ENCODE measurements at regions not wholly inside any gene's neighbourhood (a gene's known extent, or its start where the extent isn't known, plus 50 kb on each side); places are given as distances from the start of the nearest gene placed in this dataset.

- ATAC-seq (ENCODE audit: low read depth) (peak; percentile 21; the same call in 2 of the 3 replicates), DNase-seq (ENCODE audit: low spot score) (no peak)
- H3K27ac ChIP-seq (ENCODE audit: poor library complexity, severe bottlenecking) = peak overlapping the region; percentile 93
- H3K4me1 ChIP-seq (ENCODE audit: insufficient read depth, poor library complexity, severe bottlenecking) = peaks cover 32% of the 10 kb centered on the region
- H3K27me3 ChIP-seq (ENCODE audit: insufficient read depth, poor library complexity, severe bottlenecking) = no peaks in the 10 kb centered on the region
- TF ChIP-seq CTCF (IDR thresholded peaks at IDR 0.05; ENCODE audit: poor library complexity, severe bottlenecking) = no peak
- no peak overlapping the region for H3K4me3 ChIP-seq (ENCODE audit: severe bottlenecking)
- peaks cover 32% of the 10 kb centered on the region for H3K36me3 ChIP-seq (ENCODE audit: low read depth)
- H3K9me3 ChIP-seq (ENCODE audit: severe bottlenecking) = no peaks in the 10 kb centered on the region
Measured at GRCh38 chr3:48086705-48087104, 70.5 kb upstream of the MAP4 start.

GRCh38 chr3:48084929-48085328 lies 68.7 kb upstream of the MAP4 start:
- Histone ChIP-seq H3K36me3 (ENCODE audit: low read depth) (peaks cover 49% of the 10 kb centered on the region), H3K4me3 (ENCODE audit: severe bottlenecking) (no peak overlapping the region), H3K27me3 (ENCODE audit: insufficient read depth, poor library complexity, severe bottlenecking) (no peaks in the 10 kb centered on the region), H3K9me3 (ENCODE audit: severe bottlenecking) (no peaks in the 10 kb centered on the region), H3K4me1 (ENCODE audit: insufficient read depth, poor library complexity, severe bottlenecking) (peaks cover 34% of the 10 kb centered on the region), H3K27ac (ENCODE audit: poor library complexity, severe bottlenecking) (peak overlapping the region; percentile 93)
- TF ChIP-seq CTCF (IDR thresholded peaks at IDR 0.05; ENCODE audit: poor library complexity, severe bottlenecking) = no peak
- ATAC-seq (ENCODE audit: low read depth) (no peak), DNase-seq (ENCODE audit: low spot score) (no peak)

GRCh38 chr3:48084170-48084569 lies 68.0 kb upstream of the MAP4 start:
- no peak for ATAC-seq (ENCODE audit: low read depth)
- TF ChIP-seq CTCF (IDR thresholded peaks at IDR 0.05; ENCODE audit: poor library complexity, severe bottlenecking) = no peak
- H3K27me3 ChIP-seq (ENCODE audit: insufficient read depth, poor library complexity, severe bottlenecking) = no peaks in the 10 kb centered on the region
- H3K4me3 ChIP-seq (ENCODE audit: severe bottlenecking) = no peak overlapping the region
- H3K9me3 ChIP-seq (ENCODE audit: severe bottlenecking) = no peaks in the 10 kb centered on the region
- peaks cover 54% of the 10 kb centered on the region for H3K36me3 ChIP-seq (ENCODE audit: low read depth)
- DNase-seq (ENCODE audit: low spot score) = no peak
- H3K27ac ChIP-seq (ENCODE audit: poor library complexity, severe bottlenecking) = no peak overlapping the region
- H3K4me1 ChIP-seq (ENCODE audit: insufficient read depth, poor library complexity, severe bottlenecking) = peaks cover 29% of the 10 kb centered on the region

GRCh38 chr3:48082580-48083184 lies 66.5 kb upstream of the MAP4 start:
- ATAC-seq (ENCODE audit: low read depth) (no peak), DNase-seq (ENCODE audit: low spot score) (no peak)
- H3K9me3 ChIP-seq (ENCODE audit: severe bottlenecking) = no peaks in the 10 kb centered on the region
- no peaks in the 10 kb centered on the region for H3K27me3 ChIP-seq (ENCODE audit: insufficient read depth, poor library complexity, severe bottlenecking)
- TF ChIP-seq CTCF (IDR thresholded peaks at IDR 0.05; ENCODE audit: poor library complexity, severe bottlenecking) = no peak
- no peak overlapping the region for H3K4me3 ChIP-seq (ENCODE audit: severe bottlenecking)
- peaks cover 34% of the 10 kb centered on the region for H3K4me1 ChIP-seq (ENCODE audit: insufficient read depth, poor library complexity, severe bottlenecking)
- peaks cover 58% of the 10 kb centered on the region for H3K36me3 ChIP-seq (ENCODE audit: low read depth)
- no peak overlapping the region for H3K27ac ChIP-seq (ENCODE audit: poor library complexity, severe bottlenecking)

GRCh38 chr3:48077815-48078214 lies 61.6 kb upstream of the MAP4 start:
- Histone ChIP-seq H3K27me3 (ENCODE audit: insufficient read depth, poor library complexity, severe bottlenecking) (no peaks in the 10 kb centered on the region), H3K9me3 (ENCODE audit: severe bottlenecking) (no peaks in the 10 kb centered on the region), H3K36me3 (ENCODE audit: low read depth) (peaks cover 38% of the 10 kb centered on the region), H3K4me1 (ENCODE audit: insufficient read depth, poor library complexity, severe bottlenecking) (peaks cover 16% of the 10 kb centered on the region), H3K4me3 (ENCODE audit: severe bottlenecking) (no peak overlapping the region), H3K27ac (ENCODE audit: poor library complexity, severe bottlenecking) (peak overlapping the region; percentile 53)
- no peak for TF ChIP-seq CTCF (IDR thresholded peaks at IDR 0.05; ENCODE audit: poor library complexity, severe bottlenecking)
- ATAC-seq (ENCODE audit: low read depth) = peak; percentile 78
- no peak for DNase-seq (ENCODE audit: low spot score)
